NCI-H1092 treated with DMSO at 0.1 percent for 48 hours (cell line): ENCODE measurements at regions not wholly inside any gene's neighbourhood (a gene's known extent, or its start where the extent isn't known, plus 50 kb on each side); places are given as distances from the start of the nearest gene placed in this dataset.

ENCODE experiments used
- DNase-seq: peaks from one replicate; lab custom pipeline; 2025; lab: John Stamatoyannopoulos, UW

GRCh38 chr19:32176591-32176990 is 168.8 kb upstream of the ZNF507 start:
- no peak for DNase-seq

GRCh38 chr19:32177686-32178085 is 167.7 kb upstream of the ZNF507 start:
- DNase-seq = no peak

GRCh38 chr19:32178401-32178800 is 167.0 kb upstream of the ZNF507 start:
- DNase-seq = no peak

- no peak for DNase-seq
Observed at GRCh38 chr19:32178956-32179355, 166.5 kb upstream of the ZNF507 start.

- no peak for DNase-seq
Observed at GRCh38 chr19:32181216-32181920, 164.0 kb upstream of the ZNF507 start.

GRCh38 chr19:32186542-32187330 is 158.7 kb upstream of the ZNF507 start:
- DNase-seq = no peak

GRCh38 chr19:32188921-32189320 is 156.5 kb upstream of the ZNF507 start:
- DNase-seq = no peak

- DNase-seq = no peak
Observed at GRCh38 chr19:32189956-32190706, 155.3 kb upstream of the ZNF507 start.

- no peak for DNase-seq
Observed at GRCh38 chr19:32191921-32192320, 153.5 kb upstream of the ZNF507 start.

GRCh38 chr19:32195706-32196610 is 149.5 kb upstream of the ZNF507 start:
- DNase-seq = no peak

GRCh38 chr19:32196690-32197420 is 148.6 kb upstream of the ZNF507 start:
- DNase-seq = no peak

GRCh38 chr19:32197896-32198882 is 147.2 kb upstream of the ZNF507 start:
- DNase-seq = no peak

- no peak for DNase-seq
Observed at GRCh38 chr19:32199501-32200040, 145.8 kb upstream of the ZNF507 start.

- no peak for DNase-seq
Observed at GRCh38 chr19:32200312-32201038, 144.9 kb upstream of the ZNF507 start.

- no peak for DNase-seq
Observed at GRCh38 chr19:32201211-32201610, 144.2 kb upstream of the ZNF507 start.

- DNase-seq = no peak
Observed at GRCh38 chr19:32201636-32202051, 143.8 kb upstream of the ZNF507 start.

GRCh38 chr19:32202244-32202643 is 143.2 kb upstream of the ZNF507 start:
- no peak for DNase-seq

- no peak for DNase-seq
Observed at GRCh38 chr19:32203161-32203560, 142.2 kb upstream of the ZNF507 start.

GRCh38 chr19:32206065-32206464 is 139.3 kb upstream of the ZNF507 start:
- no peak for DNase-seq
